Esophagus squamous epithelium (tissue), 5 donors: ENCODE measurements at regions not wholly inside any gene's neighbourhood (a gene's known extent, or its start where the extent isn't known, plus 50 kb on each side); places are given as distances from the start of the nearest gene placed in this dataset.

Experiments used
- DNase-seq: peaks from one replicate; lab custom pipeline; 2025; lab: John Stamatoyannopoulos, UW
- H3K27ac ChIP-seq, 4 donors: fragments of 200-600 bp; sonication (generic); one replicate each; pipeline ENCODE4 v1.5.1; 2016 to 2019; ENCODE audit warnings: mild to moderate bottlenecking in 1 of 4
- H3K27me3 ChIP-seq, 4 donors: fragments of 200-600 bp; sonication (generic); 1 replicate in 3 of 4; 2 replicates in 1 of 4; pipeline versions ENCODE4 v1.5.1 to v1.6.0; 2017 to 2021; ENCODE audit warnings: antibody characterized with exemption in 1 of 4
- H3K36me3 ChIP-seq, 3 donors: fragments of 200-600 bp; sonication (generic); one replicate each; pipeline ENCODE4 v1.5.1; 2016 to 2019
- H3K4me1 ChIP-seq, 3 donors: fragments of 200-600 bp; sonication (generic); one replicate each; pipeline ENCODE4 v1.5.1; 2017 to 2019
- H3K4me3 ChIP-seq, 4 donors: fragments of 200-600 bp; sonication (generic); 1 replicate in 3 of 4; 2 replicates in 1 of 4; pipeline ENCODE4 v1.5.1; 2016 to 2019; ENCODE audit warnings: mild to moderate bottlenecking in 2 of 4, moderate library complexity in 1 of 4
- H3K9me3 ChIP-seq, 3 donors: fragments of 200-600 bp; sonication (generic); one replicate each; pipeline ENCODE4 v1.5.1; 2016 to 2019
- POLR2A ChIP-seq, 4 donors: fragments of 450-650 bp; IDR thresholded peaks; one replicate each; pipeline ENCODE4 v1.6.1; 2017; ENCODE audit warnings: antibody characterized with exemption in 4 of 4, mild to moderate bottlenecking in 4 of 4, moderate library complexity in 3 of 4
- WGBS, 2 donors: methylation state at CpG; one replicate each; pipeline ENCODE4 v1.1.5; 2018; 5-methylcytosine and 5-hydroxymethylcytosine counted together
- intact Hi-C: fragments of 100-400 bp; cut with DNase I; formaldehyde crosslinking; loops from one replicate; pipeline ENCODE4 v1.15.0; 2022
- TF ChIP-seq, protein P1 (sequence below), 6 experiments: fragments of 450-650 bp in 4 of 6; fragments of 200-600 bp in 2 of 6; sonication (generic) in 2 of 6; IDR thresholded peaks; one replicate each; pipeline ENCODE4 v1.5.1; 2016 to 2019; ENCODE audit warnings: antibody characterized with exemption in 6 of 6, mild to moderate bottlenecking in 4 of 6, moderate library complexity in 4 of 6
- donor health status: DM: yes; HTN: yes; CAD: no.

DNA sequence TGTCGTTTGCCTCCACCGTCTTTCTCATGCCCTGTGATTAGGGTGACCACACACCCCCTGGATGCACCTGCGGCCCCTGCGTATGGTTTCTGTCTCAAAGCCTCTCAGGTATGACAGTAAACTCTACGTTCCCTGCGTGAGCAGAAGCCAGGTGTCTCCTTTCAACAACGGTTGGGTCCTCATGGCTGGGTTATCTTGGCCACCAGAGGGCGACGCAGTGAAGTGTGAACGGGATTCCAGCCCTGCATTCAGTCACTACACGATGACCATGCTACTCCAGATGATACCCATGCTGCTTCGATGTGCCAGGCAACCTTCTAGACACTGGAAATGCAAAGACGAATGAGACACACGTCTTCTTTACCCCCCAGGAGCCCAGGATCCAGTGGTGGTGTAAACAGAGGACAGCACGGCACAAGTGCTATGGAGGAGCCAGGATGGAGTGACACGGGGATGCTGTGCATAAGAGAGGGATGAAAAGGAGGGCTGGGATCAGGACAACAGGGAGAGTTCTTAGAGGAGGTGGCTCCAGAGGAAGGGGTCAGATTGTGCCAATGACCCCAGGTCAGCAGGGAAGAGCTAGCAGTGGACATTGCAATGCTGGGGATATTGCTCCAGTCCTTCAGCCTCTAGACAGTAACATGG is 228.1 kb upstream of the PFKP start:
- H3K27ac ChIP-seq = no peak overlapping the region
- no peaks in the 10 kb centered on the region for H3K4me1 ChIP-seq
- intact Hi-C loops = no loop called here
- TF ChIP-seq POLR2A (IDR thresholded peaks at IDR 0.05) = no peak
- TF ChIP-seq, protein P1, sequence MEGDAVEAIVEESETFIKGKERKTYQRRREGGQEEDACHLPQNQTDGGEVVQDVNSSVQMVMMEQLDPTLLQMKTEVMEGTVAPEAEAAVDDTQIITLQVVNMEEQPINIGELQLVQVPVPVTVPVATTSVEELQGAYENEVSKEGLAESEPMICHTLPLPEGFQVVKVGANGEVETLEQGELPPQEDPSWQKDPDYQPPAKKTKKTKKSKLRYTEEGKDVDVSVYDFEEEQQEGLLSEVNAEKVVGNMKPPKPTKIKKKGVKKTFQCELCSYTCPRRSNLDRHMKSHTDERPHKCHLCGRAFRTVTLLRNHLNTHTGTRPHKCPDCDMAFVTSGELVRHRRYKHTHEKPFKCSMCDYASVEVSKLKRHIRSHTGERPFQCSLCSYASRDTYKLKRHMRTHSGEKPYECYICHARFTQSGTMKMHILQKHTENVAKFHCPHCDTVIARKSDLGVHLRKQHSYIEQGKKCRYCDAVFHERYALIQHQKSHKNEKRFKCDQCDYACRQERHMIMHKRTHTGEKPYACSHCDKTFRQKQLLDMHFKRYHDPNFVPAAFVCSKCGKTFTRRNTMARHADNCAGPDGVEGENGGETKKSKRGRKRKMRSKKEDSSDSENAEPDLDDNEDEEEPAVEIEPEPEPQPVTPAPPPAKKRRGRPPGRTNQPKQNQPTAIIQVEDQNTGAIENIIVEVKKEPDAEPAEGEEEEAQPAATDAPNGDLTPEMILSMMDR (IDR thresholded peaks at IDR 0.05) = peak in 5 of 6 experiments; percentile 31 to 61 (median 45)
- no peak overlapping the region for H3K4me3 ChIP-seq
- no peaks in the 10 kb centered on the region for H3K36me3 ChIP-seq
- WGBS, 2 donors = 45 to 57% methylated on average over 10 to 16 of the region's 16 CpGs
- DNase-seq = no peak
- peaks cover 0 to 21% (median 0%) of the 10 kb centered on the region in 4 donors for H3K27me3 ChIP-seq
- no peaks in the 10 kb centered on the region for H3K9me3 ChIP-seq

DNA sequence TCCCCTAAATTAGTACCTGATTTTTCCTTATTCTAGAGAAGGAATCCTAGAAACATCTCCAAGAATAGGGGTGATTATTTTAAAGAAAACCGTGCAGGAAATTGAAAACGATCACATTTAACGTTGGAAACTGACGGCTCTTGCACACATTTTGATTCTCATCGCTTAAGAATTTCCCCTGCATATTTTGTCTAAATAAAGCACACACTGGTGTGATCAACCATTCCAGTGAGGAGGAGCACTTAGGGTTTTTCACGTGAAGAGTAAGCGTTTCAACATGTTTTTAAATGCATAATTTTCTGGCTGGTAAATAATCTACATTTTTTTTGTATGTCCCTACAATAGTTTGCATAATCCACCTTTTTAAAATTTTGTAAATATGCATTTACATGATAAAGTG is 229.7 kb upstream of the PFKP start:
- Histone ChIP-seq H3K27ac (no peak overlapping the region), H3K4me1 (no peaks in the 10 kb centered on the region), H3K9me3 (no peaks in the 10 kb centered on the region), H3K27me3 (peaks cover 0 to 21% (median 0%) of the 10 kb centered on the region in 4 donors), H3K4me3 (no peak overlapping the region), H3K36me3 (no peaks in the 10 kb centered on the region)
- no peak for DNase-seq
- TF ChIP-seq, protein P1 (IDR thresholded peaks at IDR 0.05) = no peak
- no peak for TF ChIP-seq POLR2A (IDR thresholded peaks at IDR 0.05)
- intact Hi-C loops = no loop called here
- 63 to 79% methylated on average over 7 of the region's 7 CpGs for WGBS, 2 donors

DNA sequence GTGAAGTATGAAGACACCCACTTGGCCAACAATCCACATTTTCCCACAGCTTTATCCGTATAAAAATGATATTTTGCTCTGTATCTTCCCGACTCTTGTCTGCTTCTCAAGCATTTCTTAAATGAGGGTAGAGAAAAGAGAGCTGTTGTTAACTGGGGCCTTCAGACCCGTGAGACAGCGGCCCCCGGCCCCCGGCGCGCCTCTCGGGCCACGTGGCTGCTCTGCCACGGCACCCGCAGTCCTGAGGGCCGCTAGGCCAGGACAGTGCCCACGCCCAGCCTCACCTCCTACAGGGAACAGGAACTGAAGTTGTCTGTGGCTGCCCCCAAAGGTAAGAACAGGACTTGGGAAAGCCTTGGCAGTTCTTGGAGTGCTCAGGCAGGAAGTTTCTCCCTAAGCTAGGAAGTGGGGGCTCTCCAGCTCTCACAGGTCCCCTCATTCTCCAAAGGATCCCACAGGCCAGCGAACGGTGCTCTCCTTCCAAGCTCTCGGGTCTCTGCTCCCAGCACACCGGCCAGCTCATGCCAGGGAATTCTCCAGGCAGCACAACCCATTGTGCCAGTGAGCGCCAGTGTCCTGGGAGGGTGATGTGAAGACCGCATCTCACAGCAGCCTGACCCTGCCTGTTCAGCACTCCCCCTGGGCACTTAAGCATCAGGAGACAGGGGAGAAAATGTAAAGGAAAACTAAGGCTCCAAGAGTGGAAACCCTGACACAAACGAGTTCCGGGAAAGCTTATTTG is 230.3 kb upstream of the PFKP start:
- Histone ChIP-seq H3K4me1 (no peaks in the 10 kb centered on the region), H3K27ac (no peak overlapping the region), H3K9me3 (no peaks in the 10 kb centered on the region), H3K36me3 (no peaks in the 10 kb centered on the region), H3K4me3 (no peak overlapping the region), H3K27me3 (peaks cover 0 to 21% (median 0%) of the 10 kb centered on the region in 4 donors)
- no peak for DNase-seq
- intact Hi-C loops = no loop called here
- TF ChIP-seq, protein P1 (IDR thresholded peaks at IDR 0.05) = no peak
- no peak for TF ChIP-seq POLR2A (IDR thresholded peaks at IDR 0.05)
- 85 to 87% methylated on average over 11 to 14 of the region's 22 CpGs for WGBS, 2 donors

DNA sequence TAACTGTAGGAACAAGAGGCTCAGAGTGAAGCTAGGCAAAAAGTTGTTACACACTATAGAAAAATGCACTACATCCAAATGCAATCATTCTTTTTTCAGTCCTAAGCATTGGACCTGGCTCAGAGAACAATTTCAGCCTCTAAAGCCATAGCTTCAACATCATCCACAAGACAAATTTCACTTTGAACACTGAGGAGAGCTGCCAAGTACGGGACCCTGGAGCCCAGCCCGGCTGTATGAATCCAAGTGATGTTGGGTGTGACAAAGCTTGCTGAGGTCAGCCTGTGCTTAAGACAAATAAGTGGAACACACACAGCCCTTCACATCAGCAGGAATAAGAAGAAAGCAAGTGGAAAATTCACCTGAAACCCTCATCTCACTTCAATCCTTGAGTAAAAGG is 233.1 kb upstream of the PFKP start:
- H3K4me3 ChIP-seq = no peak overlapping the region
- TF ChIP-seq, protein P1 (IDR thresholded peaks at IDR 0.05) = no peak
- TF ChIP-seq POLR2A (IDR thresholded peaks at IDR 0.05) = no peak
- no peak for DNase-seq
- H3K27ac ChIP-seq = no peak overlapping the region
- WGBS, 2 donors = 17% methylated on average over 2 of the region's 2 CpGs; no CpG with 5 or more reads in 1 of the 2 donors
- no peaks in the 10 kb centered on the region for H3K9me3 ChIP-seq
- H3K4me1 ChIP-seq = no peaks in the 10 kb centered on the region
- H3K27me3 ChIP-seq = peaks cover 0 to 19% (median 0%) of the 10 kb centered on the region in 4 donors
- intact Hi-C loops = no loop called here
- no peaks in the 10 kb centered on the region for H3K36me3 ChIP-seq

DNA sequence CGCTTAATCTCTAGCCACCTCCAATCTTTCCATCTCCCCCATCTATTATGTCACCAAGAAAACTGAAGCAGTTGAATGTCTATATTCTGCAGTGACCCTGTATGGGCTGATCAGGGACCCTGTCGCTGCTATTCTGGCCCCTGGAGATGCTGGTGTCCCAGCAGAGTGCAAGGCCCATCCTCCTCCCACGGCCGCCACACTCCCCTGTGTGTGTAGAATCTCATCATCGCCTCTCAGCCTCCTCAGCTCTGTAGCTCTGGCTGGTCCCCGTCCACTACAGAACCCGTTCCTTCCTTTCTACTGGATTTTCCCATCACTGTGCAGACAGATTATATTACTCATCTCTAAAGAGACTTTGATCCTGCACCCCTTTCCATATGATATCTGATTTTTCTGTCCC is 235.8 kb upstream of the PFKP start:
- H3K4me1 ChIP-seq = no peaks in the 10 kb centered on the region

More for the DNA sequence above, 235.8 kb upstream of the PFKP start:
- TF ChIP-seq, protein P1 (IDR thresholded peaks at IDR 0.05) = no peak
- TF ChIP-seq POLR2A (IDR thresholded peaks at IDR 0.05) = no peak
- Histone ChIP-seq H3K27ac (no peak overlapping the region), H3K9me3 (no peaks in the 10 kb centered on the region), H3K36me3 (no peaks in the 10 kb centered on the region), H3K27me3 (peaks cover 0 to 14% (median 0%) of the 10 kb centered on the region in 4 donors), H3K4me3 (no peak overlapping the region)
- intact Hi-C loops = no loop called here
- 72 to 82% methylated on average over 7 of the region's 7 CpGs for WGBS, 2 donors
- DNase-seq = no peak
